Amygdala (tissue), 56 donors: ENCODE measurements at regions not wholly inside any gene's neighbourhood (a gene's known extent, or its start where the extent isn't known, plus 50 kb on each side); places are given as distances from the start of the nearest gene placed in this dataset.
"Not testable (repeated sequence)": the region's sequence is repeated elsewhere in the genome, so short reads cannot be mapped to it uniquely, and the experiment has no call there.

Source experiments
- DNase-seq, 56 donors: peaks; one replicate each; lab custom pipeline; 2025; lab: John Stamatoyannopoulos, UW

DNA sequence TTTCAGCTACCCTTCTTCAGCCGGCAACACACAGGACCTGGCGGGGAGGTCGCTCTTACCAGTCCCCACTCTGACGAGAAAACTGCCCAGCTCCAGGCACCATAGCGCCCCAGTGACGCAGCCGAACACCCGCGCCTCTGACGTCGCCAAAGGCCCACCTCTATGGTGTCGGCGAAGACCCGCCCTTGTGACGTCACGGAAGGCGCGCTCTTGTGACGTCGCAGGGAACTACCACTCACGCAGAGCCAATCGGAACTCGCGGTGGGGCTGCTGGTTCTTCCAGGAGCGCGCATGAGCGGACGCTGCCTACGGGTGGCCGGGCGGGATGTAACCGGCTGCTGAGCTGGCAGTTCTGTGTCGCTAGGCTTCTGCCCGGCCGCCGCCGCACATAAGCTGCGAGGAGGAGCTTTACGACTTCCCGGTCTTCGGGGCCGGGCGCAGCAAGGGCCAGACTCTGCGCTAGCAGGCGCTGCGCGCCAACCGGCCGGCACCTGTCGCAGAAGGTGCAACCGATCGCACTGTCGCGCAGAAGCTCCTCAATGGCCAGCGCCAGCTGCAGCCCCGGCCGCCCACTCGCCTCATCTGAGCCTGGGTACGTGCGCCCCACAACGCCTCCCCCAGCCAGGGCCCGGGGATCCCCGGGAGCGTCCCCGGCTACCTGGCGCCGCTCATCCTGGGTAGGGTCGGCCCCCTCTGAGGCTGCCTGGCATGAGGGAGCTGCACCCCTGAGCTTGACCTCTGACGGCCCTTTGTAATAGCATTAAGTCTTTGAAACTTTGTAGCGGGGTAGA is 121.3 kb upstream of the FBXO28 start:
- peak; percentile 63 to 100 (median 98) for DNase-seq

DNA sequence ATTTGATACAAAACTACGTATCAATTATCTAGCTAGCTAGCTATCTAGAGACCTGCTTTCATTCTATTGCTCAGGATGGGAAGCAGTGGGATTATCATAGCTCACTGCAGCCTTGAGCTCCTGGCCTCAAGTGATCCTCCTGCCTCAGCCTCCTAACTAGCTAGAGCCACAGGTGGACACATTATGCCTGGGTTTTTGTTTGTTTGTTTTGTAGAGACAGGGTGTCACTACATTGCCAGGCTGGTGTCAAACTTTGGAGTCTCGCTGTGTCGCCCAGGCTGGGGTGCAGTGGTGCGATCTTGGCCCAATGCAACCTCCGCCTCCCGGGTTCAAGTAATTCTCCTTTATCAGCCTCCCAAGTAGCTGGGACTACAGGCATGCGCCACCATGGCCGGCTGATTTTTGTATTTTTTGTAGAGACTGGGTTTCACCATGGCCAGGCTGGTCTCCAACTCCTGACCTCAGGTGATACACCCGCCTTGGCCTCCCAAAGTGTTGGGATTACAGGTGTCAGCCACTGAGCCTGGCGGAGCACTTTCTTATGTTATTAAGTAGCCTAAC is 122.5 kb upstream of the FBXO28 start:
- DNase-seq: not testable (repeated sequence)

DNA sequence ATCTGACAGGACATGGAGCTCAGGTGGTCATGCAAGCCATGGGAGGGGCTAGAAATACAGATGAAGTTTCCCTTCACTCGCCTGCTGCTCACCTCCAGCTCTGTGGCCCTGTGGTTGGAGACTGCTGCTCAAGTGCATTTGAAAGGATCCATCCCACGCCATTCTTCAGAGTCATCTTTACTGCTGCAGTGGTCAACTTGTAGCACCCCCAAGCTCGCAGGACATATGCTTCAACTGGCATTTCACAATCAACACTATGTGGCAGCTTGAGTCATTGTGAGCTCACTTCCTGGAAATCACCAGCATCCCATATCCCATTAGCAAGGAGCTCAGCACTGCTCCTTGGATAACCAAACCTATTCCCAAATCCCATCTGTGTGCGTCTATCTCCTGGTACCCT is 116.2 kb upstream of the TP53BP2 start:
- DNase-seq: not testable (repeated sequence)

DNA sequence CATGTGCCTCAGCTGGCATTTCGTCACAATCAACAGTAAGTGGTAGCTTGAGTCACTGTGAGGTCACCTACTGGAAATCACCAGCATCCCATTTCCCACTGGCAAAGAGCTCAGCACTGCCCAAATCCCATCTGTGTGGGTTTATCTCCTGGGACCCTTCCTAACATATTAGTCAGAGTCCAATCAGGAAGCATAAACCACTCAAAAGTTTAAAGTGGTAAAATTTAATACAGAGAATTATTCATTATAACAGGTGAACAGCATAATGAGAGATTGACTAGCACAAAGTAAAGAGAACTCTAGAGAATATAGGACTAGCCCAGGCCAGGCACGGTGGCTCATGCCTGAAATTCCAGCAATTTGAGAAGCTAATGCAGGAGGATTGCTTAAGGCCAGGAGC is 107.1 kb upstream of the TP53BP2 start:
- not testable (repeated sequence) for DNase-seq

DNA sequence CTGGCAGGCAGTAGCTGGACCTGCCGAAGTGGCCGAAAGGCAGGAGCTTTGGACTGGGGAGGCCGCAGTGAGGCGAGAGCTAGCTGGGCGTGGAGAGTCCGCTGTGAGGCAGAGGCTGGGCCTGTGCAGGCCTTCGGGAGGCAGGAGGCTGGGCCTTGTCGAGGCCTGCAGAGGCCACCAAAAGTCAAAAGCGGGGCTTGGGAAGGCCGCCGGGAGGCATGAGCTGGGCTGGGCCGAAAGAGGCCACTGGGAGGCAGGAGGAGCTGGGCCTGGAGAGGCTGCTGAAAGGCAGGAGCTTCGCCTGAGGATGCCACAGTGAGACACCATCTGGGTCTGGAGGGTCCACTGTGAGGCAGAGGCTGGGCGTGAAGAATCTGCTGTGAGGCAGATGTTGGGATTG is 105.8 kb upstream of the TP53BP2 start:
- DNase-seq: not testable (repeated sequence)

DNA sequence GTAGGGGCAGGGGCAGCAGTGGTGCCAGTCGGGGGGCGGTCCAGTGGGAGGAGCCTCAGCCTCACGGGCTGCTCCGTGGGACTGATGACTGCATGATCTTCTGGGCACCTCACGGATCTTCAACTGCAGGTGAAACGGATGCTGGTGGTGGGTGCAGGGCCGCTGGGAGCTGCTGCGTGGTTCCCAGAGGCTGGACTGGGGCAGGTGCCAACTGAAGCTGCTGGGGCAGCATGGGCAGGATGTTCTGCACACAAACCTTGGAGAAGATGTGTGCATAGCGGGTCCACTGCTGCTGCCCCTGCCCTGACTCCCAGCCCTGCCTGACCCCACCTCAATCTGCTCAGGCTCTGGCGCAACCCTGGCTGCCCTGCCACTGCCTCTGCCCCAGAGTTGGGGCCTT is 104.2 kb upstream of the TP53BP2 start:
- not testable (repeated sequence) for DNase-seq

DNA sequence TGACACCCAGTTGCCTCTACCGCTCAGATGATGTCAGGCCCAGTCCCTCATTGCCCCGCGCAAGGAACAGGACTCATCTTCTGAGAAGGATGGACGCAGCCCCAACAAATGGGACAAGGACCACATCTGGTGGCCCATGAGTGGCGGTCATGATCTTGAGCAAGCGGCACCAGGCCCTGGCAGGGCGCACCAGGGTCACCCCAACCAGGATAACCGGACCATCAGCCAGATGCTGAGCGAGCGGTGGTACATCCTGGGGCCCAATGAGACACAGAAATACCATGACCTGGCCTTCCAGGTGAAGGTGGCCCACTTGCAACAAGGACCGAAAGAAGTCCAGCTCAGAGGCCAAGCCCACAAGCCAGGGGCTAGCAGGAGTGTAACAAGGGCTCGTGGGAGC is 102.3 kb upstream of the TP53BP2 start:
- not testable (repeated sequence) for DNase-seq

DNA sequence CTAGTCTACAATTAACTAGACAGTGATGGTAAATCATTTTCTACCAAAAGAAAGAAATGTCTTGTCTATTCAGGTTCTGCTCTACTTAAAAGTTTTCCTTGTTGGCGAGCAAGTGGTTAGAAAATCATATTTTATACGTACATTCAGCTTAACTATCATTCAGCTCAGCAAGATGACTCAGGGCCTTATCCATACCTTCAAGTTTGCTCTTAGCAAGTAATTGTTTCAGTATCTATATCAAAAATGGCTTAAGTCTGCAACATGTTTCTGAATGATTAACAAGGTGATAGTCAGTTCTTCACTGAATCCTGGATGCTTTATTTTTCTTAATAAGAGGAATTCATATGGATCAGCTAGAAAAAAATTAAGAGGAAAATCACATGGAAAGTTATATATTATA is 90.8 kb upstream of the TP53BP2 start:
- not testable (repeated sequence) for DNase-seq

DNA sequence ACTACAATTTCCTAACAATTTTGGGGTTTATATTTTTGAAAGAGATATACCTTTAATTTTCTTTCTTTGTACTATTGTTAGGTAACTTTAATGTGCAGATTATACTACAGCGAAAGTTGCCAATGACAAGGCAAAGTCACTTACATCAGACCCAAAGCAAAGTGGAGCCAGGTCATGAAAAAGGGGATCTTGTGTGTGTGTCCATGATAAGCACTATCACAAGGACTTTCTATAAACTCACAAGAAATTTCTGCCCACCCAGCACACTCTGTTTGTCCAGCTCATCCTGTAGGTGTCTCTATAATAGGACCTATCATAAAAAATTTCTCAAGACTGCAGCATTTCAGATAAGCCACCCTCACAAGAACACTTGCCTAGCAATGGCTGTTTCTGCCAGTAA is 85.7 kb upstream of the TP53BP2 start:
- not testable (repeated sequence) for DNase-seq

DNA sequence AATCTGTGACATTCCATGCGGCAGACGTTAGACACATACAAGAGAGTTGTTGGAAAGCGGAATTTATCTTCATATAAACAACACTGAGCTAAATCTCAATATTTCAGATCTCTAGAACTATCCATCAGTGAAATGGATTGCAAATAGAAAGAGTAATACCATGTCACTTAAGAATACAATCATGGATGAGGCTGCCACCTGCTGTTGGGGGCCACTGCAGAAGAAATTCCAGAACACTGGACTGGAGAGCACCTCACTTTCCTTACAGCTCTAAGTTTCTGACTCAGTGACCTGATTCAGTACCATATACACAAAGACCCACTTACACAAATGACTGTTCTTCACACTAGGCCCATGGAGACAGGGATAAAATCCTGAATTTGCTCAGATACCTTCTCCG is 75.1 kb upstream of the TP53BP2 start:
- DNase-seq: not testable (repeated sequence)

DNA sequence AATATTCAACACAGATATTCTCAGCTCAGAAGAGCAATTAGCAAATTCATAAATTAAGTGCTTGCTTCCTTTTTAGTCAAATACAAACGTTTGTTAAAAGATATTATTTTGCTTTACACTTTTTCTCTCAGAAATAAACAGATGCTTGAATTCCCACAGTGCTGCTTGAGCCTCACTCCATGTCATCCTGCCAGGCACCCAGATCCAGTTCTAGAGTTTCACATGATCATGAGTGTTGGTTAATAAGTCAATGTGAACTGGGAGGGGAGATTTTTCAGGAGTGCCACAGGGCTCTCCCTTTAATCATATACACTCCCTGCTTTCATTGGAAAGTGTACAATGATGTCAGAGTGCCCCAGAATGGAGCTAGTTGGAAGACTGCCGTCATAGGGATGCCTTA is 69.7 kb upstream of the TP53BP2 start:
- DNase-seq: not testable (repeated sequence)

DNA sequence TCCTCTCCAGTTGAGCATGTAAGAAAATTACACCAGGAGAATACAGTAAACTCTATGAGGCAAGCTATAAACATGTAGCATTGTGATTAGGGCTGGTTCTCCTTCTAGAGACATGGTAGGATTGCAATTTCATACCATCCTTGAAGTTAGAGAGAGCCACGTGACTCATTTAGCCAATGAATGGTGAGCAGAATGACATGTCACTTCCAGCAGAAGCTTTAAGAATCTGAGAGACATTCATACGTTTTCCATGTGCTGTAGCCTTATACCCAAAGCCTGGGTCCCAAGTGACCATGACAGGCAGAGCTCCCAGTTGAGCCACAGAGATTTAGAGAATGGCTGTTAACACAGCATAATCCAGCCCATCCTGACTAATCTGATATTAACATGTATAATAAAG is 68.0 kb upstream of the TP53BP2 start:
- DNase-seq: not testable (repeated sequence)

DNA sequence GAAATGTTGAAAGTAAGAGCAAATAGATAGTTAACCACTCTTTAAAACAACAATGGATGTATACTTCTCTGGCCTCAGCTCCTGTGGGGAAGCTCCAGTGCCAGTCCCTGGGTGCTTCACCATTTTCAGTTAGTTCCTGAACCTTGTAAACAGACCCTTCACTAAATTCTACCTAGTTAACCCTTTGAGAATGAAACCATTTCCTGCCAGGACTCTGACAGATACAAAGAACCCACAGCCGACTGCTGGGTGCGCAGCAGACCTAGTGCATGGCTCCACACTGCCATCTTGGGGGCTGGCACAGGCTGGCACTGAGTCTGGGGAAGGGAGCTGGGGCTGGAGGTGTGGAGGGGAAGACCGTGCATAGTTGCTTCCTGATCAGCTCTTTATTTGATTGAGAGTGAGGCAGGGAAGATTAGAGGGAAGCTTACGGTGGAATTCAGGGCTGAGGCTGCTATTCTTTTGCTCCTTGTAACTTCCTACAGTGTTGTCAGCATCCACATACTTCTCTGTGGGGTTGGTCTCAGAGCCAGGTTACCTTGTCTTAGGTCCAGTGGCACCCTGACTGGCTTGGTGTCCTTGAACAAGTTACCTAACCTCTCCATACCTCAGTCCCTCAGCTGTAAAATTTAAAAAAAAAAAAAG is 62.3 kb upstream of the TP53BP2 start:
- peak in 3 of 56 donors; percentile 2 to 13 (median 3) for DNase-seq

DNA sequence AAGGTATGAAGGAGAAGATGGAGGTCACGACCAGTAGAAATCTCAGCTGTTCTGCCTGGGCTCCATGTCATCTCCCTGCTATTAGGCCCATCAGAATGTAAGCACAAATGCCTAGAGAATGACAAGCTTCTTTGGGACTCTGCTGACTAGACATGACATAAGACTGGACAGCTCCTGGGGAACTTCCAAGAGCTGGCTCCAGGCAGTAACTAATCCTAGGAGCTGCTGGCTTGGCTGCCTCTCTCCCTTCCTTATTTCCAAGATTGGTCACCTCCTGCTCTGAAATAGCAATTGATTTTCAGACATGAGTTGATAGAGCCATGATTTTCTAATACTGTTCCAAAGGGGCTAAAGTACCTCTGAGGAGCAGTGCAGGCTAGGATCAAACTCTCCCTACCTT is 57.5 kb upstream of the TP53BP2 start:
- not testable (repeated sequence) for DNase-seq

DNA sequence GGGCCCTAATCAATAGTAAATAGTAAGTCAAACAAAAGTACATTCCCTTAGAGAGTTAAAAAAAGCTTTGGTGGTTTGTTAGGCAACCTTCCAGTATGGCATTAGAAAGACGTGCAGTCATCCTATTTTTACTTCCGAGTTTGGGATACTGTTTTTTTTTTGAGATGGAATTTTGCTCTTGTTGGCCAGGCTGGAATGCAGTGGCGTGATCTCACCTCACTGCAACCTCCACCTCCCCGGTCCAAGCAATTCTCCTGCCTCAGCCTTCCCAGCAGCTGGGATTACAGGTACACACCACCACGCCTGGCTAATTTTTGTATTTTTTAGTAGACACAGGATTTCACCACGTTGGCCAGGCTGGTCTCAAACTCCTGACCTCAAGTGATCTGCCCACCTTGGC is 54.0 kb upstream of the TP53BP2 start:
- DNase-seq: not testable (repeated sequence)

DNA sequence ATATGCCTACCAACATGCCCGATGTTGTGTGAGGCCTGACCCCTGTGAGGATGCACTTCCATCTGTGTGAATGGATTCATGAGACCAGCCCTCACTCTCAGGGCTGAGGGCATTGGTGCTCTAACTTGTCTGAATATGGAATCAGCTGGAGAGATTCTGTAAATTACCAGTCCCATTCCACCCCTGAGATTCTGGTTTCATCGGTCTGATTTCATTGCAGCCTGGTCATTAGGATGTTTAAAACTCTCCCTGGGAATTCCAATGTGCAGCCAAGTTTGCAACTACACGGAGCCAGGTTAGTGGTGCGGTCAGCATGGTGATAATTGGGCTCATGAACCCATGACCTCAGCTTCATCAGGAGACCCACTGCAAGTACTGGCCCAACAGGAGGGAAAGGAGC is 51.4 kb upstream of the TP53BP2 start:
- DNase-seq: not testable (repeated sequence)

DNA sequence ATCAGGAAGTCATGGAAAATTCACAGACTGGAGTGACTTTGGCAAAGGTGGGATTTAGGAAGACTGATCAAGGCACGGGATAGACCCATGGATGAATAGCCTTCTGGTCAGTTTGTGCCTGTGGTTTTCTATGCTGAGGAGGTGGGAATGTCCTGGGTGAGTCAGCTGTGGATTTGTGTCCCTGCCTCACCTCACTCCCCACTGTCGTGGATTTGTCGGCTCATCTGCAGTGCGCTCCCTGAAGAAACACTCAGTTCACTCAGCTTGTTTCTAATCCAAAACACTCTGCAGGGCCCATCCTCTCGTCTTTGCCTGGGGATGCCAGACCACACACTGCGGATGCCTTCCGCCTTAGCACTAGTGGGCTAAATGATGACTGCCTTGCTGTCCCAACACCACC is 50.2 kb upstream of the TP53BP2 start:
- not testable (repeated sequence) for DNase-seq
